GM19452 (cell line): ENCODE measurements at regions not wholly inside any gene's neighbourhood (a gene's known extent, or its start where the extent isn't known, plus 50 kb on each side); places are given as distances from the start of the nearest gene placed in this dataset.

Source experiments
- ATAC-seq: cut with Tn5 transposase; IDR thresholded peaks from one replicate; pipeline ENCODE4 v1.9.1; 2021; ENCODE audit not compliant: unreplicated experiment

- ATAC-seq, result no peak
Measured at GRCh38 chr1:98216304-98216703, 295.5 kb upstream of the DPYD start.

GRCh38 chr1:98211271-98211845 is 290.5 kb upstream of the DPYD start:
- no peak for ATAC-seq

- no peak for ATAC-seq
Measured at GRCh38 chr1:98210563-98210962, 289.7 kb upstream of the DPYD start.

GRCh38 chr1:98210064-98210463 is 289.2 kb upstream of the DPYD start:
- ATAC-seq, result no peak

GRCh38 chr1:98205291-98206017 is 284.6 kb upstream of the DPYD start:
- no peak for ATAC-seq

GRCh38 chr1:98203466-98203865 is 282.6 kb upstream of the DPYD start:
- ATAC-seq, result no peak

GRCh38 chr1:98201666-98202081 is 280.8 kb upstream of the DPYD start:
- ATAC-seq, result no peak

GRCh38 chr1:98197356-98197755 is 276.5 kb upstream of the DPYD start:
- ATAC-seq, result no peak

- no peak for ATAC-seq
Measured at GRCh38 chr1:98196012-98196411, 275.2 kb upstream of the DPYD start.

- ATAC-seq, result no peak
Measured at GRCh38 chr1:98188774-98189173, 267.9 kb upstream of the DPYD start.

GRCh38 chr1:98184856-98185255 is 264.0 kb upstream of the DPYD start:
- no peak for ATAC-seq

- no peak for ATAC-seq
Measured at GRCh38 chr1:98181036-98181764, 260.4 kb upstream of the DPYD start.

- ATAC-seq, result no peak
Measured at GRCh38 chr1:98179151-98179773, 258.4 kb upstream of the DPYD start.

- ATAC-seq, result no peak
Measured at GRCh38 chr1:98177751-98178150, 256.9 kb upstream of the DPYD start.

- ATAC-seq, result no peak
Measured at GRCh38 chr1:98176936-98177335, 256.1 kb upstream of the DPYD start.

- no peak for ATAC-seq
Measured at GRCh38 chr1:98176414-98176813, 255.6 kb upstream of the DPYD start.

GRCh38 chr1:98172578-98172977 is 251.7 kb upstream of the DPYD start:
- ATAC-seq, result no peak

GRCh38 chr1:98172022-98172421 is 251.2 kb upstream of the DPYD start:
- ATAC-seq, result no peak

GRCh38 chr1:98164509-98164908 is 243.7 kb upstream of the DPYD start:
- no peak for ATAC-seq

- no peak for ATAC-seq
Measured at GRCh38 chr1:98157524-98158313, 236.9 kb upstream of the DPYD start.

- ATAC-seq, result no peak
Measured at GRCh38 chr1:98147280-98147679, 226.4 kb upstream of the DPYD start.
